Coronary artery (tissue), 2 donors: ENCODE measurements at regions not wholly inside any gene's neighbourhood (a gene's known extent, or its start where the extent isn't known, plus 50 kb on each side); places are given as distances from the start of the nearest gene placed in this dataset.

ENCODE experiments used
- DNase-seq: peaks from one replicate; pipeline ENCODE4 v3.0.0-alpha.2; 2017; ENCODE audit warnings: low spot score
- H3K27ac ChIP-seq, 2 donors: fragments of 200-600 bp; sonication (generic); one replicate each; pipeline ENCODE4 v1.5.1; 2016 to 2019
- H3K4me3 ChIP-seq: fragments of 200-600 bp; sonication (generic); 2 replicates; pipeline ENCODE4 v1.5.1; 2016; ENCODE audit warnings: mild to moderate bottlenecking, moderate library complexity
- CTCF ChIP-seq: fragments of 200-600 bp; sonication (generic); IDR thresholded peaks from one replicate; pipeline ENCODE4 v1.5.1; 2019; ENCODE audit warnings: antibody characterized with exemption

GRCh38 chr4:152269448-152270191 is 266.3 kb downstream of the FBXW7 start:
- no peak for DNase-seq
- Histone ChIP-seq H3K27ac (no peak overlapping the region), H3K4me3 (no peak overlapping the region)
- TF ChIP-seq CTCF = no peak

GRCh38 chr4:152267811-152268210 is 268.1 kb downstream of the FBXW7 start:
- DNase-seq = no peak
- TF ChIP-seq CTCF = no peak
- no peak overlapping the region for H3K4me3 ChIP-seq
- H3K27ac ChIP-seq = no peak overlapping the region

- DNase-seq = no peak
- no peak for TF ChIP-seq CTCF
- Histone ChIP-seq H3K27ac (no peak overlapping the region), H3K4me3 (no peak overlapping the region)
Observed at GRCh38 chr4:152266831-152267480, 268.9 kb downstream of the FBXW7 start.

GRCh38 chr4:152265149-152265621 is 270.7 kb downstream of the FBXW7 start:
- TF ChIP-seq CTCF = no peak
- no peak for DNase-seq
- Histone ChIP-seq H3K4me3 (peak overlapping the region; percentile 15), H3K27ac (no peak overlapping the region)

- Histone ChIP-seq H3K27ac (no peak overlapping the region), H3K4me3 (no peak overlapping the region)
- no peak for TF ChIP-seq CTCF
- DNase-seq = no peak
Observed at GRCh38 chr4:152264106-152264505, 271.8 kb downstream of the FBXW7 start.

- Histone ChIP-seq H3K4me3 (no peak overlapping the region), H3K27ac (no peak overlapping the region)
- DNase-seq = no peak
- no peak for TF ChIP-seq CTCF
Observed at GRCh38 chr4:152259866-152260265, 276.0 kb downstream of the FBXW7 start.
